Suppressor macrophage treated with lipopolysaccharide for 4 hours (primary cell): ENCODE measurements at regions not wholly inside any gene's neighbourhood (a gene's known extent, or its start where the extent isn't known, plus 50 kb on each side); places are given as distances from the start of the nearest gene placed in this dataset.

ENCODE experiments used
- DNase-seq: peaks from one replicate; pipeline ENCODE4 v3.0.0-alpha.2; 2020

- DNase-seq, result no peak
Observed at GRCh38 chr13:107734891-107735625, 480.3 kb downstream of the LIG4 start.

DNA sequence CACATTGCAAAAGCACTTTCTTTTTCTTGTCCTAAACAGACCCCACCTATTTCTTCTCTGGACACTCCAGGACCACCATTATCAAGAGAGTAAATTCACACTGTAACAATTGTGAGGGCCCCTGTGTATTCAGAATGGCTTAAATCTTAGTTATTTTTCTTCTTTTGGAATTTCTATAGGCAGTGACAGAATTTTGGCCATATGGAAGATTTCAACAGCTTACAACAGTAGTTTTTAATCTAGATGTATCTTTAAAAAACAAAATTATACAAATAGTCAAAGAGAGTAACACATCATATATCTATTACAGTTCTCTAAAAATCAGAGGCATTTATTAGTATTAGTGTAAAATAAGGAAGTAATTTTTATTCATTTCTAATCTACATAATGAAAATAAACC lies 482.1 kb downstream of the LIG4 start:
- no peak for DNase-seq

GRCh38 chr13:107730813-107731212 lies 484.5 kb downstream of the LIG4 start:
- DNase-seq, result no peak

DNA sequence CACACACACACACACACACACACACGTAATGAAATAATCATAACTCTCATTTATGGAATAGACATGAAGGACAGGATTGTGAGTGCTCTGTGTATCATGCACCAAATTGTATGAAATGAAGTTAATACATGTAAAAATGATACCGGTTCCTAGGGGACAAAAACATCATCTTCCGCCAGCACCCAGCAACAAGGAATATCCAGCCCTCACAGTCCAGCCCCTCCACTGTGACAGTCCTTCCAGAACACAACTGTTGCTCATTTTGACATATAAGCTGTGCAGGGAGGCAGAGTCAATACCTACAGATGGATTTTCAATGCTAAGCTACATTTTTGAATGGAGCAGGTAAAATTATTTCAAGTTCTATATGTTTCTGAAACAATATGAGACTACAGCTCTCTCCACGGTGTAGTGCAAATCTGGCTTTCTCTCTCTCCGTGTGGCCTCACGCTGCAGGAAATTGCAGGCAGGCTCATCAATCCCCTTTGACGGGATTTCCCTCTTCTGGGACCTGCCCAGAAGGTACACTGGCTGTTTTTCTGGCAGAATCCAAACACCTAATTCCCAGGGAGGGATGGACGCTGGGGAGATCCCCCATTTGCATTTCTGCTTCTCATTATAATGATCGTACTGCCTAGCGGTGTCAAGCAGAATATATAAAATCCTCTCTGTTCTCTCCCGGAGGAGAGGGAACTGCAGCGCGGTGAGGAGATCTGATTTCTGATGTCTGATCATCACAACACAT lies 494.0 kb downstream of the LIG4 start:
- DNase-seq, result no peak

DNA sequence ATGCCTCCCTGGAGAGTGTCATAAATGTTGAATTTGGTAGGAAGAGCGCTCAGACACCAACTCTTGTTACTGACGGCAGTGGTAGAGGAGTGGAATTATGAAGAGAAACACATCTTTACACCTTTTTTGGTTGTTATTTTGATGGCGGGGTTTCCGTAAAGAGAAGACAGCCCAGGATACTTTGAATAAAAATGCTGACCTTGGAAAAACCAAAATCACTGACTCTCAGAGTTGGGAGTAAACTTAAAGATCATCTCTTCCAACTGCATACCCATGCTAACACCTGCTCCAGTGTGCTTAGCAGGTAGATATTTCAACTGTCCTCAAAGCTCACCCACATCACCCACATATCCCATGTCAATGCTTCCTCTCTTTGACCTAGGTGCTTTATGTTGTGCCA lies 498.6 kb downstream of the LIG4 start:
- DNase-seq, result no peak

- no peak for DNase-seq
Observed at GRCh38 chr13:107716241-107716640, 499.1 kb downstream of the LIG4 start.

DNA sequence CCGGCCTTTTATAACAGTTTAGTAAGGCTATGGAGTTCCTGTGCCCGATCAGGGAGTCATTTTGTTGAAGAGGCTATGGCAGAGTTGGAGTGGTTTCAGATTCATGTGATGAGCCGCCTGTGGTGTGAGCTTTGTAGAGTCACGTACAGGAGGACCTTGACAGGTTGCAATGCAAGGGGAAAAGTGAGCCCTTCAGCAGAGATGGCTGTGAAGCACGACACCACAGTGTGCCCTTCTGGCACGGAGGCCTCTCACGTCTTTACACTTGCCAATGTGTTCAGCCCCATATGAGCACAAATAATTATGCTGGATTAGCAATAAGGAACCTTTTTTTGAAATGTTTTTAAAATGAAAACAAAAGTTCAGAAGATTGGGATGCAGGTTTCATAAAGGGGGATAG lies 499.8 kb downstream of the LIG4 start:
- DNase-seq, result no peak

DNA sequence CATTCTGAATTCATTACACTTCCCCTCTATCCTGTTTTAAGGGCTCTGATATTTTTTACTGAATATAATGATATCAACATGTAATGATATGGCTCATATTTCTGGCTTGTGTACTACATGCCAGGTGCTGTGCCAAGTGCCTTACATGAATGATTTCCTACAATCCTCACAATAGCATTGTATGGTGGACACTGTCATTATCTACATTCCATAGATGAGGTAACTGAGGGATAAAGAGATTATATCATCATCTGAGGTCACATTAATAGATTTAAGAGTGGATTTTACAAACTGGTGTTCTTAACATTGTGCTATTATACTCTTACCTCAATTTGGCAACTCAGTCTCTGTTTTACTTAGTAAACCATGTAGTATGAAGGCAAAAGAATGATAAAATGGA lies 502.0 kb downstream of the LIG4 start:
- no peak for DNase-seq

GRCh38 chr13:107712145-107712860 lies 503.0 kb downstream of the LIG4 start:
- no peak for DNase-seq

GRCh38 chr13:107690181-107690580 lies 525.2 kb downstream of the LIG4 start:
- DNase-seq, result no peak

DNA sequence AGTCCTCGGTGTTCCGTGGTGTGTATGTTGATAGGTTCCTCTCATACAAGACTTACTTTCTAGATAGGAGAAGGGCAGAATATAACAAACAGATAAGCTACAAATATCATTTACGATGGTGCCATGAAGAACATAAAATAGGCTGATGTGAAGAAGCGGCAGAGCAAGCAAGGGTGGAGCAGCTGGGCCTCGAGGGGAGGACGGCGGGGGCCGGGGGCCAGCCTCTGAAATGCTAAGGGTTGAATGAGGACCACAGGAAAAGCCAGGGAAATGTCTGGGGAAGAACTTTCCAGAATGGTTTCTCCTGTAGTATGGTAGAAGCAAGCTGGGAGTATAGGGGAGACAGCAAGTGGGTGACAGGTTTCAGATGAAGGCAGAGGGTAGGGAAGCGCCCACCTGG lies 529.5 kb downstream of the LIG4 start:
- DNase-seq, result no peak

DNA sequence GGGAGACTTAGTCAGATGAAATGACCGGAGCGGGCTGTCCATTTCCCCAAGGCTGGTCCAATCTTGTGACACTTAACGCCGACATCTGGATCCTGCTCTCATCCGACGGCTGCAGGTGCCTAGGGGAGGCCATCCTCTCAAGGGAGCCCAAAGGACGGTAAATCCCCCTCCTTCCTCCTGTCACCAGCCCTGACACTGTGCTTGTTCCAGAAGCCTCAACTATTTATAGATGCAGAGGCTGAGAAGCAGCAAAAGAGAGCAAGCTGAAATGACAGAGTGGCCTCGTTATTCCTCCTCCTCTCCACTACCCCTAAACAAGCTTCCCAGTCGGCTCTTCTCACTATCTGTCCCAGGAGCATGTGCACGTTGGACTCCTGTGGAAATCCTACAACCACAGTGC lies 533.7 kb downstream of the LIG4 start:
- DNase-seq, result no peak

DNA sequence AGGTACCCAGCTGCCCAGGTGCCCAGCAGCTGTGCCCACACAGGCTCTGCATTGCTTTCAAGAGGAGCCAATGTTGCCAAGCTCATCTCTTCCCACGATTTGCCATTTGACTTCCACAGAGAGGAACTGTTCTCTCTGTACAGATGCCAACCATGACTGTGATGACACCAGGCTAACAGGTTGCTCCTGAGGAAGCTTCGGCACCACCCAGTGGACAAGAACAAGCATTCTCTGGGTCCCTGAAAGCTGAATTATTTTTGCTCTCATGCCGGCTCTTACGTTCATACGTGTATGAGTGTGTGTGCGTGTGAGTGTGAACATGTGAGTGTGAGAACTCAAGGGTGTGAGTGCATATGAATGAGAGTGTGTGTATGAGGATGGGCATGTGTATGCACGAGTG lies 535.2 kb downstream of the LIG4 start:
- DNase-seq, result no peak

DNA sequence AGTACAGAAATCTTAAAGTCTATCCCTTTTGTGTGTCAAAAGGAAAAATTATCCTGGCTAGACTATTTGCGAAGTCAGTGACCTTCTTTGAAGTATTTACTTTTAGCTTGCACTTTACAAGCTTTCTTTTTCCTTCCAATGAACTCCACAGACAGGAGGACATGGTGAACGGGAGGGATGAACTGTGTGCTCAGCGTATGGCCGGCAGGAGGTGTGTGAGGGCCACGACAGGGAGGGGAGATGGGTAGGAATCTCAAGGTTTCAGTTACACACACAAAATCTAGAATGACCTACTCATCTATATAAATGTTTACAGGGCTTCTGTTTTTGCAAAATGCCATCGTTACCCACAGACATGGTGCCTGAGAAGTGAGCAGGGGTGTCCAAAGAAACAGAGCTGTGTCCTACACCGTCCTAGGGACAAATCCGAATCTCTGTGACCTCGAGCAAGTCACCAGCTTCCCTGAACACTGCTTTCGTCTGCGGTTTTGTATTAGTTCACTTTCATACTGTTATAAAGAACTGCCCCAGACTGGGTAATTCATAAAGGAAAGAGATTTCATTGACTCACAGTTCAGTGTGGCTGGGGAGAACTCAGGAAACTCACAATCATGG lies 537.2 kb downstream of the LIG4 start:
- no peak for DNase-seq

GRCh38 chr13:107675847-107676550 lies 539.3 kb downstream of the LIG4 start:
- no peak for DNase-seq

DNA sequence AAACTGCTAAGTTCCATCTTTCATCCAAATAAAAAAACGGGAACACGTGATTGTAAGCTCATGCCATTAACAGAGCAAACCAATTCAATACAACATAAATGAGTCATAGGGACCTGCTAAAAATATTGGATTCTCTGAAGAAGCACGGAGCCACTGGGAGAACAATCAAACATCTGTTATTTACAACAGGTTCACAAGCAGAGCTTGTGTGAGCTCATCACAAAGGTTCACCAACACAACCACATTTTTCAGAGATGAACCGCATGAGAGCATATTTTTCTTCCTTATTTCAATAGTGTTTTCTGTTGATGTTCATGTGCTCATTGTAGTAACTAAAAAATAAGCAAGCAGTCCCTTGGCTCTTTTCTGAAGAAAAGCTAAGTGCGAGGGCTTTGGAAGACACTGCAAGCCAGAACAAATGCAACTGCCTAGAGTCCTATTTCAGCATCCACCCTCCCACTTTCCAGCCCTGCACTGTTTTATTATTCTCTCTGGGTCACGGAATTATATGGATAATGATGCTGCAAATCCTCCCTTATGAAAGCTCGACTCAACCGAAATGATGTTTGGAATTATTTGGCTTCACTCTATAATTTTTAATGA lies 545.8 kb downstream of the LIG4 start:
- no peak for DNase-seq

DNA sequence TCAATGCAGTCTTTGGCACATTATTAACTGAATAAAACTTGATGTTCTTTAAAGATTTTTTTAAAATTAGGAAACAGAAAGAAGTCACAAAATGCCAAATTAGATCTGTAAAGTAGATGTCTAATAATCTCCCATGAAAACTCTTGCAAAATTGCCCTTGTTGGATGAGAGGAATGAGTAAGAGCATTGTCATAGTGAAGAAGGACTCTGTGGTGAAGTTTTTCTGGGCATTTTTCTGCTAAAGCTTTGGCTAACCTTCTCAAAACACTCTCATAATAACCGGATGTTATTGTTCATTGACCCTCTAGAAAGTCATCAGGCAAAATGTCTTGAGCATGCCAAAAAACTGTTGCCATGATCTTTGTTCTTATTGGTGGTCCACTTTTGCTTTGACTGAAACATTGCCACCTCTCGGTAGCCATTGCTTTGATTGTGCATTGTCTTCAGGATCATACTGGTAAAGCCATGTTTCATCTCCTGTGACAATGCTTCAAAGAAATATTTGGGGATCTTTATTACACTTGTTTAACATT lies 549.3 kb downstream of the LIG4 start:
- no peak for DNase-seq

GRCh38 chr13:107650081-107650701 lies 565.1 kb downstream of the LIG4 start:
- peak; percentile 36 for DNase-seq

GRCh38 chr13:107649079-107649478 lies 566.3 kb downstream of the LIG4 start:
- no peak for DNase-seq

DNA sequence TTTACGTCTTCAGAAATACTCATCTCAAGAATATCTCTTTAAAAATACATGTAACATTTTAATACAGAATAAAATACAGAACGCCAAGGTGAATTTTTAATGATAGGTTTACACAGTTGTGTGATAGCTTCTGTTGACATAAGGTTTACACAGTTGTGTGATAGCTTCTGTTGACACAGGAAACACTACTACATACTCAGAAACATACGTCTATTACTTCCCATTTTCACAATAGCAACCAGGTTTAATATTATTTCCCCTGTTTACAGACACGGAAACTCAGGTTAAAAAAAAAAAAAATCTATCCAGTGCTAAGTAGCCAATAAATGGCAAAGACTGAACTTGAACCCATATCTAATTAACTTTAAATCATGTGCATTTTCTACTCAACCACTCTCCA lies 571.2 kb downstream of the LIG4 start:
- DNase-seq, result no peak

DNA sequence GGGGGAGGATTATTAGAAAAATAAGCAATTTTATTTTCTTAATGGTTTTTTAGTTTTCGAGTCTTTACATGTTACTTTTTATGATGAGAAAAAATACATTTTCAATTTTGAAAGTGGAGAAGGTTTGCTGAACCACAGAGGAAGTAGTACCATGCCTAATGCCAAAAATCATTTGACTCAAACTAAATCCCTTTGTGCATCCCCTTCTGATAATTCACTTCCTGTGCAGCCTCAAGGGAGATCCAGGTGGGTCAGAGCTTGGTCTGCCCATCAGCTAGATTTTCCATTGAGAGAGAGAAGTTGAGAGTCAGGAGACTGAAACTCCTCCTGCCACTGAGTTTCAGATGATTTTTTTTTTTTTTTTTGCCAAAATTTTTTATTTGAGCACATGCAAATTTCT lies 571.7 kb downstream of the LIG4 start:
- DNase-seq, result no peak

DNA sequence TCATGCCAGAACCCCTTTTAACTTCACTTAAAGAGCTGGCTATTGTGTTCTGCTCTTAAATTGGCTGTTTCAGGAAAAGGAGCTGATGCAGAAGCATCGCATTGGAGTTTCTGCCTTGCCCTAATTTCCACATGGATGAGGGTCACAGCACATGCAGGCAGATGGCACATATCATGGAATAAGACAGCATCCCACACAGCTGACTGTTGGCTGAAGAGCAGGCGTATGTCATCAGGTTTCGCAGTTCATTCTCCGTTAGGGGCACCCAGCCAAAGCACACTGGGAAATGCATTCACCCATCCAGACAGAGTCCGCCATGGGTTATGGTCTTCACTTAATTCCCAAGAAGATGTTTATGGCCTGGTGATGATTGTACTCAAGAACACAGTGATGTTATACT lies 572.5 kb downstream of the LIG4 start:
- no peak for DNase-seq
